ENCODE measurements at regions not wholly inside any gene's neighbourhood (a gene's known extent, or its start where the extent isn't known, plus 50 kb on each side); places are given as distances from the start of the nearest gene placed in this dataset.

GRCh38 chr11:35088676-35089075, 50.3 kb upstream of the CD44 start:
- H3K27ac ChIP-seq (ENCODE audit: low read length) = no peak overlapping the region
- no peak for DNase-seq
- H3K36me3 ChIP-seq (ENCODE audit: control insufficient read depth, insufficient read depth, low read length) = no peaks in the 10 kb centered on the region
- no peaks in the 10 kb centered on the region for H3K4me1 ChIP-seq (ENCODE audit: control insufficient read depth, insufficient read depth, low read length)
- H3K4me3 ChIP-seq (ENCODE audit: low read length) = no peak overlapping the region
- no peaks in the 10 kb centered on the region for H3K27me3 ChIP-seq (ENCODE audit: control insufficient read depth, insufficient read depth, low read length)
- H3K9me3 ChIP-seq (ENCODE audit: control insufficient read depth, low read depth, low read length) = no peaks in the 10 kb centered on the region
- WGBS (ENCODE audit: insufficient coverage, low lambda C conversion rate) = 100% methylated on average over 2 of the region's 4 CpGs

Measured in large intestine (tissue), 3 donors.